ENCODE measurements at regions not wholly inside any gene's neighbourhood (a gene's known extent, or its start where the extent isn't known, plus 50 kb on each side); places are given as distances from the start of the nearest gene placed in this dataset.

DNA sequence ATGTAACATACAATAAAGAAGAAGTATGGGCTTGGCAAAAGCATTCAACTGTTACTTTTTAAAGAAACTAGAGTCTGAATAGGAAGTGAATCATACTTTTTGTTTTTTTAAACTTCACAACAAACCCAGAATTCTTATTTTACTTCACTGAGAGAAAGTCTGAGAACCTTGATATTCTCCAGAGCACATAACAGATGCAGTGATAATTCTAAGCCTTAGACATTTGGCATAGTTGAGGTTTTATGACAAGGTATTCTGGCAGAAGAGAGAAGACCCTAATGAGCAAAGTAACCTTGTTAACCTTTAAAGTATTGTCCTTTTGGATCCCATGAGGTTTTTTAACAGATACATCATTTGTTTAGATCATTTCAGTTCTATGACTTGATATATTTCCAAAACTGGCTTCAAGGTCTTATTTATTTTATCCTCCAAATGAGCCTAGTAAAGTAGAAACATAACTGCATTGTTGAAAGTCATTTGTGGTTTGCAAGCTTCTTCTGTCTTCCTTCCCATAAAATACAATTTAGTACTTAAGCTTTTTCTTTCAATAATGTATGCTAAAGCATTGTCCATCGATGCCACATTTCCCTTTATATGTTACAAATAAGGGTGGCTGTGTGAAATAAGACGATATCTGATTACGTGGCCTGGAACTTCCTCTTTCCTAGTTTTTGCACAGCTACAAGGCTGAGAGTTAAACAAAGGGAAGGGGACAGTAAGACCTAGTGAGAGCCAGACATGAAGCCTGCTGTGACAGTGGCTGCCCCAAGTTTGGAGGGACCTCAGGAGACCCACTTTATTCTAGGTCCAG is 86.1 kb upstream of the ITPRID2 start:
- ChIA-PET POLR2A (interaction anchor here (1.2 kb wide), 1 partner anchor 8 kb away, joined by 3 read pairs; no protein-coding TSS in a partner anchor), CTCF (ENCODE audit: low intra/inter-chr PET ratio) (no interaction called here)
- peak overlapping the region; percentile 47; the same call in 2 of the 3 replicates for H3K27ac ChIP-seq (ENCODE audit: extremely low read depth, low read depth, low read length)
- no TSS peak for BruUV-seq (replicated peaks)
- FAIRE-seq (peak; percentile 74), DNase-seq (ENCODE audit: extremely low read depth in 1 of 4, low spot score in 3 of 4) (peak in 1 of 4 experiments; percentile 52), ATAC-seq (peak; percentile 80)
- H4K20me1 ChIP-seq (replicated peaks; ENCODE audit: control insufficient read depth, insufficient read depth, low read length): no peaks in the 10 kb centered on the region
- peak overlapping the region in 1 of 2 experiments; percentile 16; a peak in 1 of 4 replicates for H3K9ac ChIP-seq (ENCODE audit: insufficient read depth in 1 of 2, low read depth in 2 of 2, low read length in 2 of 2)
- no peaks in the 10 kb centered on the region for H3K9me1 ChIP-seq (ENCODE audit: control insufficient read depth, insufficient read depth, low read length)
- in situ Hi-C loops (cut with MboI) (no loop called here), intact Hi-C loops (cut with micrococcal nuclease) (no loop called here)
- peak overlapping the region; percentile 96 for H2AFZ ChIP-seq (ENCODE audit: low read depth, low read length)
- H3K4me2 ChIP-seq (ENCODE audit: insufficient read depth, low read length): peak overlapping the region; percentile 54
- peaks cover 0 to 25% of the 10 kb centered on the region in 2 experiments; a peak in 4 of 5 replicates for H3K4me1 ChIP-seq (replicated peaks in 1 of 2; ENCODE audit: control insufficient read depth in 2 of 2, insufficient read depth in 2 of 2, low read length in 2 of 2)
- H3K79me2 ChIP-seq (ENCODE audit: control insufficient read depth, insufficient read depth, low read length): no peaks in the 10 kb centered on the region
- no peaks in the 10 kb centered on the region for H3K9me3 ChIP-seq (replicated peaks; ENCODE audit: control insufficient read depth, insufficient read depth, low read depth, low read length)
- no peaks in the 10 kb centered on the region for H3K27me3 ChIP-seq (ENCODE audit: control insufficient read depth in 2 of 2, insufficient read depth in 2 of 2, low read length in 2 of 2)
- 0% methylated on average over 3 of the region's 3 CpGs for WGBS (ENCODE audit: insufficient coverage, low coverage, missing lambda C conversion rate)
- no peaks in the 10 kb centered on the region for H3K36me3 ChIP-seq (ENCODE audit: control insufficient read depth, insufficient read depth, low read length)
- no peak overlapping the region for H3K4me3 ChIP-seq
- TF ChIP-seq ZSCAN29 (IDR thresholded peaks at IDR 0.05) (no peak), POLR2H (tag; IDR thresholded peaks at IDR 0.05; ENCODE audit: low read depth) (0 out of 2 replicates have a peak, but pooled peaks have one; percentile 19), U2AF1 (optimal IDR thresholded peaks at IDR 0.05; ENCODE audit: low read depth, low read length) (no peak), CREM (IDR thresholded peaks at IDR 0.05; ENCODE audit: low read depth) (peak; percentile 20; the same call in 1 of the 2 replicates), EP400 (IDR thresholded peaks at IDR 0.05) (0 out of 2 replicates have a peak, but pooled peaks have one; percentile 11), ATF1 (CRISPR knock-in tag; IDR thresholded peaks at IDR 0.05) (no peak), ATF1 (tag; IDR thresholded peaks at IDR 0.05) (peak; percentile 35; the same call in 1 of the 2 replicates), GABPA (tag; conservative IDR thresholded peaks at IDR 0.05; ENCODE audit: low read depth) (0 out of 2 replicates have a peak, but pooled peaks have one; percentile 16), ZNF23 (CRISPR knock-in tag; IDR thresholded peaks at IDR 0.05) (0 out of 2 replicates have a peak, but pooled peaks have one; percentile 38), ZNF175 (CRISPR knock-in tag; IDR thresholded peaks at IDR 0.05; ENCODE audit: low read depth) (0 out of 2 replicates have a peak, but pooled peaks have one; percentile 35), THRAP3 (IDR thresholded peaks at IDR 0.05; ENCODE audit: borderline replicate concordance) (no peak), ZNF639 (CRISPR knock-in tag; conservative IDR thresholded peaks at IDR 0.05 in 1 of 2, IDR thresholded peaks at IDR 0.05 in 1 of 2) (0 out of 4 replicates have a peak, but pooled peaks of 1 of the 2 experiments have one; percentile 17), CEBPB (tag; IDR thresholded peaks at IDR 0.05) (0 out of 2 replicates have a peak, but pooled peaks have one; percentile 7), JUND (IDR thresholded peaks at IDR 0.05; ENCODE audit: borderline replicate concordance, low read depth, low read length) (no peak), JUND (tag; IDR thresholded peaks at IDR 0.05; ENCODE audit: borderline replicate concordance, low read depth, low read length) (peak; percentile 36; the same call in 1 of the 3 replicates), E2F1 (CRISPR knock-in tag; IDR thresholded peaks at IDR 0.05) (0 out of 2 replicates have a peak, but pooled peaks have one; percentile 5), SMARCE1 (IDR thresholded peaks at IDR 0.05) (peak; percentile 68; the same call in 1 of the 2 replicates), DDX20 (tag; IDR thresholded peaks at IDR 0.05; ENCODE audit: low read depth) (no peak), DPF2 (IDR thresholded peaks at IDR 0.05) (peak; percentile 55; the same call in 1 of the 2 replicates), SPI1 (IDR thresholded peaks at IDR 0.05; ENCODE audit: borderline replicate concordance, low read depth, low read length) (peak; percentile 87), TEAD2 (tag; IDR thresholded peaks at IDR 0.05) (0 out of 2 replicates have a peak, but pooled peaks have one; percentile 20)
